PFSK-1 (cell line): ENCODE measurements at regions not wholly inside any gene's neighbourhood (a gene's known extent, or its start where the extent isn't known, plus 50 kb on each side); places are given as distances from the start of the nearest gene placed in this dataset.

Experiments used
- FOXP2 ChIP-seq: optimal IDR thresholded peaks from 2 replicates; pipeline ENCODE3; 2011; ENCODE audit warnings: borderline replicate concordance, control low read depth, inconsistent platforms; ENCODE audit not compliant: insufficient read depth; ENCODE audit errors: extremely low read length, extremely low read depth
- POLR2AphosphoS5 ChIP-seq: IDR thresholded peaks from 2 replicates; pipeline ENCODE4 v1.6.1; 2012; ENCODE audit warnings: low read depth, mild to moderate bottlenecking, control low read depth, low read length, moderate library complexity
- SIN3A ChIP-seq: IDR thresholded peaks from 2 replicates; pipeline ENCODE4 v1.6.1; 2012; ENCODE audit warnings: mild to moderate bottlenecking, low read length, moderate library complexity, borderline replicate concordance; ENCODE audit not compliant: insufficient read depth
- TAF1 ChIP-seq: IDR thresholded peaks from 2 replicates; pipeline ENCODE4 v1.6.1; 2012; ENCODE audit warnings: low read length, control low read depth, borderline replicate concordance; ENCODE audit not compliant: insufficient read depth
- TF ChIP-seq, protein P1 (sequence below), 2 experiments: IDR thresholded peaks; 2 replicates each; pipeline versions ENCODE4 v1.6.1 to v1.8.0; 2011 to 2012; ENCODE audit warnings: low read depth in 2 of 2, low read length in 2 of 2, control low read depth in 1 of 2, inconsistent platforms in 1 of 2, mild to moderate bottlenecking in 1 of 2, moderate library complexity in 1 of 2; ENCODE audit not compliant: insufficient read depth in 1 of 2

DNA sequence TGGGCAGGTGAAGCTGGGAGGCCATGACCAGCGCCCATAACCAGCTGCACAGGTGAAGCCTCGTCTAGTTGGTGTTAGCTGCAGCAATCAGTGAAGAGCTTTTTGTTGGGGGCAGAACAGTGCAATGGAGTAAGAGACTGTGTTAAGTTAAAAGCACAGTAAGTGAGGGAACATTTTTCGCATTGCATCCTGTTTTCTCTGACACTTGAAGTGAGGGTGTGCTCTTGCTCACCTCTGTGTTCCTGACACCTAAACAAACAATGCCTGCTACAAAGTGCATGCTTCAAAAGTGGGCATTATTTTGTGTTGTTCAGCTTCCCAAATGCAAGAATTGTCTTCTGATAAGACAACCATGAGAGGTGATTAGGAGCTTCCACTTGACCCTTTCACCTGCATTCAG is 324.0 kb upstream of the ACVR2A start:
- TF ChIP-seq FOXP2 (no peak), POLR2AphosphoS5 (no peak), SIN3A (no peak), TAF1 (no peak)
- TF ChIP-seq, protein P1, sequence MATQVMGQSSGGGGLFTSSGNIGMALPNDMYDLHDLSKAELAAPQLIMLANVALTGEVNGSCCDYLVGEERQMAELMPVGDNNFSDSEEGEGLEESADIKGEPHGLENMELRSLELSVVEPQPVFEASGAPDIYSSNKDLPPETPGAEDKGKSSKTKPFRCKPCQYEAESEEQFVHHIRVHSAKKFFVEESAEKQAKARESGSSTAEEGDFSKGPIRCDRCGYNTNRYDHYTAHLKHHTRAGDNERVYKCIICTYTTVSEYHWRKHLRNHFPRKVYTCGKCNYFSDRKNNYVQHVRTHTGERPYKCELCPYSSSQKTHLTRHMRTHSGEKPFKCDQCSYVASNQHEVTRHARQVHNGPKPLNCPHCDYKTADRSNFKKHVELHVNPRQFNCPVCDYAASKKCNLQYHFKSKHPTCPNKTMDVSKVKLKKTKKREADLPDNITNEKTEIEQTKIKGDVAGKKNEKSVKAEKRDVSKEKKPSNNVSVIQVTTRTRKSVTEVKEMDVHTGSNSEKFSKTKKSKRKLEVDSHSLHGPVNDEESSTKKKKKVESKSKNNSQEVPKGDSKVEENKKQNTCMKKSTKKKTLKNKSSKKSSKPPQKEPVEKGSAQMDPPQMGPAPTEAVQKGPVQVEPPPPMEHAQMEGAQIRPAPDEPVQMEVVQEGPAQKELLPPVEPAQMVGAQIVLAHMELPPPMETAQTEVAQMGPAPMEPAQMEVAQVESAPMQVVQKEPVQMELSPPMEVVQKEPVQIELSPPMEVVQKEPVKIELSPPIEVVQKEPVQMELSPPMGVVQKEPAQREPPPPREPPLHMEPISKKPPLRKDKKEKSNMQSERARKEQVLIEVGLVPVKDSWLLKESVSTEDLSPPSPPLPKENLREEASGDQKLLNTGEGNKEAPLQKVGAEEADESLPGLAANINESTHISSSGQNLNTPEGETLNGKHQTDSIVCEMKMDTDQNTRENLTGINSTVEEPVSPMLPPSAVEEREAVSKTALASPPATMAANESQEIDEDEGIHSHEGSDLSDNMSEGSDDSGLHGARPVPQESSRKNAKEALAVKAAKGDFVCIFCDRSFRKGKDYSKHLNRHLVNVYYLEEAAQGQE (IDR thresholded peaks at IDR 0.05; ENCODE audit: insufficient read depth in 1 of 2, low read depth in 2 of 2, low read length in 2 of 2) = no peak

DNA sequence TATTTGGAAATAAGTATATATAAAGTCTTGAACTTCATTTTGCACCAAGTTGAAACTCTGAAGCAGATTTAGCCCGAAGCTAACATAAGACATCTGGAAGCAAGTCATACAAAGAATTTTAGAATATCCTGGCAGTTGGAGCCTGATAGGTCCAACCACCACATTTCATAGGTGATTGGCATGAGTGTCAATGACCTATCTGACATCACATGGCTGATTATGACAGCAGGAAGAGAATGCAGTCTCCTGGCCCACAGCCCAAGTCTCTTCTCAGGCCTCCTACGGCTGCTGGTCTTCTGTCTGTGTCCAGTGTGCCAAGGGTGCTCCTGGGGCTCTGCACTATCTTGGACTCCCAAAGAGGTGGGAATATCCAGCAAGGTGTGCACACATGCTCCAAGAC is 325.7 kb upstream of the ACVR2A start:
- TF ChIP-seq POLR2AphosphoS5 (no peak), FOXP2 (no peak), SIN3A (no peak), TAF1 (no peak)
- TF ChIP-seq, protein P1 (IDR thresholded peaks at IDR 0.05; ENCODE audit: insufficient read depth in 1 of 2, low read depth in 2 of 2, low read length in 2 of 2) = no peak

DNA sequence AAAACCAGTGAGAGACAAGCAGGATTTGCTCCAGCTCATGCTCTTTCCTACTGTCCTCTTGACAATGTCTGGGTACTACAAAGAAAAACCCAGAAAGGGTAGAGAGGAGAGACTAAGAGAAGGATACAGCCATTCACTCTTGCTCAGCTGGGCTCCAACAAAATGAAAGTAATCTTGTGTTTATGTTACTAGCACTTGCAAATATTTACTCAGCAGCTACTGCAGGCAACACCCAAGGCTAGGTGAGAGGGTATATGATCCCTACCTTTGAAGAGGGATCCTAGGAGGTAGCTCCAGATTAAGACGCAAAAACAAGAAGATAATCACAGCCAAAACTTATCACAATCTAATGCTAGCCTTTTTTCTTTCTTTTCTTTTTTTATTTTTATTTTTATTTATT is 329.6 kb upstream of the ACVR2A start:
- TF ChIP-seq, protein P1 (IDR thresholded peaks at IDR 0.05; ENCODE audit: insufficient read depth in 1 of 2, low read depth in 2 of 2, low read length in 2 of 2) = no peak
- TF ChIP-seq TAF1 (no peak), POLR2AphosphoS5 (no peak)

DNA sequence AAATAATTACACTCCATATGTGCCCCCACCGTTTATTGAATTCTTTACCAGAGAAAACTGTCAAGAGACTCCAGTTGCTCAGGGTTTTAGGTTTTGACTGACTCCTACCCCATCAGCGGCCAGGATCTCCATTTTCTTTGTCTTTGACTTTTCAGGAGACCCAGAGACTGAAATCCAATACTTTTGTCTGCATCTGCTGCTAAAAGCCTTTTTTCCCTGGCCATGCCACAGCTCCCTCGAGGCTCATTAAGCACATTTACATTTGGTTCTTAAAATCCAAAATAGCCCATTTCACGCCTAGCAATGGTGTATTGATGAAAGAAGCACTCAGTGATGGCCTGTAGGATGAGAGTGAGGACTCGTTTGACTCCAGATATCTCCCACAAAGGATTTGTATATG is 332.6 kb upstream of the ACVR2A start:
- TF ChIP-seq POLR2AphosphoS5 (no peak), FOXP2 (no peak), SIN3A (no peak), TAF1 (no peak)
- TF ChIP-seq, protein P1 (IDR thresholded peaks at IDR 0.05; ENCODE audit: insufficient read depth in 1 of 2, low read depth in 2 of 2, low read length in 2 of 2) = no peak

DNA sequence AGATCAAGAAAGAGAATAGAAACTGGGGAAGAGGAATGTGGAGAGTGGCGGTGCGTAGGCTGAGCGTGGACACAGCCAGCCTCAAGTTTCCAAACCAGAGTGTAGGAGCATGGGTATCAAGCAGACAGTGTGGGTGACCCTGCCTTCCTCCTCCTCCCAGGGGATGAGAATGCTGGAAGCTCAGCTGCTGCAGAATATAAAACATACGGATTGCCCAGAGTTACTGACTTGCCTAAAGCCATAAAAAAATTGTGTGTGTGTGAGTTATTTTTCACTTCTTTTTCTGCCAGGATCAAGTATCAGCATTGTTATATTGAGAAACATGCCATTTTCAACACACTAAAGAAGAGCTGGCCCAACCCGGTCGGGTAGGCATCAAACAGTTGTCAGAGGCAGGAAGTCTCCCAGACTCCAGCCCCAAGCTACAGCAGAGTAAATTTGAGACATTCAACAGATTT is 333.3 kb upstream of the ACVR2A start:
- no peak for TF ChIP-seq POLR2AphosphoS5
- TF ChIP-seq, protein P1 (IDR thresholded peaks at IDR 0.05; ENCODE audit: insufficient read depth in 1 of 2, low read depth in 2 of 2, low read length in 2 of 2) = no peak
- no peak for TF ChIP-seq FOXP2
- TF ChIP-seq TAF1 = no peak
- no peak for TF ChIP-seq SIN3A
